VCaP (cell line): ENCODE measurements at regions not wholly inside any gene's neighbourhood (a gene's known extent, or its start where the extent isn't known, plus 50 kb on each side); places are given as distances from the start of the nearest gene placed in this dataset.
A peak's percentile ranks its signal among the peaks of the same experiment; 100 is the strongest.

ENCODE experiments used
- H3K27ac ChIP-seq: fragments of 450-650 bp; 2 replicates; pipeline ENCODE4 v1.5.1; 2017
- TF ChIP-seq, protein P1 (sequence below): fragments of 450-650 bp; conservative IDR thresholded peaks from 2 replicates; pipeline ENCODE4 v1.5.1; 2017; ENCODE audit warnings: mild to moderate bottlenecking, moderate library complexity

- H3K27ac ChIP-seq: no peak overlapping the region
- TF ChIP-seq, protein P1, sequence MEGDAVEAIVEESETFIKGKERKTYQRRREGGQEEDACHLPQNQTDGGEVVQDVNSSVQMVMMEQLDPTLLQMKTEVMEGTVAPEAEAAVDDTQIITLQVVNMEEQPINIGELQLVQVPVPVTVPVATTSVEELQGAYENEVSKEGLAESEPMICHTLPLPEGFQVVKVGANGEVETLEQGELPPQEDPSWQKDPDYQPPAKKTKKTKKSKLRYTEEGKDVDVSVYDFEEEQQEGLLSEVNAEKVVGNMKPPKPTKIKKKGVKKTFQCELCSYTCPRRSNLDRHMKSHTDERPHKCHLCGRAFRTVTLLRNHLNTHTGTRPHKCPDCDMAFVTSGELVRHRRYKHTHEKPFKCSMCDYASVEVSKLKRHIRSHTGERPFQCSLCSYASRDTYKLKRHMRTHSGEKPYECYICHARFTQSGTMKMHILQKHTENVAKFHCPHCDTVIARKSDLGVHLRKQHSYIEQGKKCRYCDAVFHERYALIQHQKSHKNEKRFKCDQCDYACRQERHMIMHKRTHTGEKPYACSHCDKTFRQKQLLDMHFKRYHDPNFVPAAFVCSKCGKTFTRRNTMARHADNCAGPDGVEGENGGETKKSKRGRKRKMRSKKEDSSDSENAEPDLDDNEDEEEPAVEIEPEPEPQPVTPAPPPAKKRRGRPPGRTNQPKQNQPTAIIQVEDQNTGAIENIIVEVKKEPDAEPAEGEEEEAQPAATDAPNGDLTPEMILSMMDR: no peak
Observed at GRCh38 chr3:28012830-28013229, 228.6 kb upstream of the CMC1 start.

DNA sequence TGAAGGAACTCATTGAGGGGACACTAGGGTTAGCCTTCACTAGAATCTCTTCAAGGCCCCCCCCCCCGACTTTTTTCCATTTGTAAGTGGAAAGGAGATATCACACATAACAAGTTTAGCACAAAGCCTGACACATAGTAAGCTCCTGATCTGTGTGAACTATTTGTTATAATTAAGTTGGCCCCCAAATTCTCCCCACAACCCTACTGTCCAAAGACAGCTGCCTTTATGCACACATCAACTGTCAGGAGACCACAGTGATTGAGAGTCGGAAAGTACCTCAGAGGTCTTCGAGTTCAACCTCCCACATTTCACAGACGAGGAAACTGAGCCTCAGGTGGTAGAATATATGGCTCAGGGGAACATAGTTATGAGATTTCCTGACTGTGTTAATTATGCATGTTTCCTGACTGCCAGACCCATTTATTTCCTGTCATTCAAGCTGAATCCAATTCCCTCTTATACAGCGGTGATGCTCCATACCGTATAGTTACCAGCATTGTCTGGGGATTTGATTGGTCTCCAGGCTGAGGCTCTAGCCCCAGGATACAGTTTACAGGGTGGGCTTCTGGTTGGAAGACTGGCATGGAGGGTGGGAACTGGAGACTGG is 227.4 kb upstream of the CMC1 start:
- no peak overlapping the region for H3K27ac ChIP-seq
- TF ChIP-seq, protein P1: no peak

- peak overlapping the region; percentile 67 for H3K27ac ChIP-seq
- TF ChIP-seq, protein P1: no peak
Observed at GRCh38 chr3:28018925-28019718, 222.3 kb upstream of the CMC1 start.

DNA sequence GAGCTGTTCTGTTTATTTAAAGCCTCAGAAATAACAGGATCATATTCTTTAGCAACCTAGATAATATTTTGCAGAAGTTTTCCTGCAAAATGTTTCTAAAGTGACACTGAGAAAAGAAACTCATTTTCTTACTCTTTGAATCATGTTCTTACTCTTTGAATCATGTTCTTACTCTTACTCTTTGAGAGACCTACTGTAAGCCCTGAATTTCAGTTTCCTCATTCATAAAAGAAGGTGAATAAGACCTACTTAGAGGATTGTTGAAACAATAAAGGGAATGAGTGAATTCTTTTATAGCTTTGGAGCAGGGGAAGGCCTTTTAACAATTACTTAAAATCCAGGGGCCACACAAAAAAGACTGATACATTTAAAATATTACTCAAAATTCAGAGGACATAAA is 221.7 kb upstream of the CMC1 start:
- TF ChIP-seq, protein P1: no peak
- peak overlapping the region; percentile 67 for H3K27ac ChIP-seq

DNA sequence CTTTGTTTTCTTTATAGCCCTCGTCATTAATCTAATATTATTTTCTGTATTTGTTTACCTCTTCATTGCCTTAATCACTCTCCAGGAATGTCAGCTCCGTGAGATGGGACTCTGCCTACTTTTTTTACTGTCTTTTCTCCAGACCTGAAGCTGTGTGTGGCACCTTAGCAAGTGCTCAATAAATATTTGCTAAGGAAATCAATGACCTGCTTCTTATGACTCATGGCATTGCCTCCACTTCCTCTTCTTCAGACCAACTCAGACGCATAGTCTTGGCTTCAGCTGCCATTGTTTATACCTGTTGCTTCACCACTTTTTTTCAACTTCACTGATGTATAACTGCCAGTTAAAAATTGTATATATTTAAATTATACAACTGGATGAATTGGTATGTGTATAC is 218.5 kb upstream of the CMC1 start:
- H3K27ac ChIP-seq: no peak overlapping the region
- TF ChIP-seq, protein P1: no peak

DNA sequence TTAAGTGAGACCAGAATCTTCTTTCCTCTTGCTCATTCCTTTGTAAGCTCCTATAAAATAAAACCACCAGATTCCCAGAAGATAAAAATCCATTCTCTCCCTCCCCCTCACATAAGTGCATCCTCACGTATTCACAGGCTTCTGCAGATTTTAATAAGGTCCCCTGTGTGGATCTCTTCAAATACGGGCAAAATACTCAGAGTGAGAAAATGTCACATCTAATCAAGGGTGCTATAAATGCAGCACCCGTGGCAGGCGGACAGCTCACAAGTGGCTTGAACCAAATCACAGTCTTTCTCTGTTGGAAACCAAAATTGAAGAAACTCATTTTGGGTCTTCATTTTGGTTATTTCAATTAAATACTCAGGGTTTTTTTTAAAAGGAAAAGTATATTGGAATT is 212.9 kb upstream of the CMC1 start:
- no peak overlapping the region for H3K27ac ChIP-seq
- TF ChIP-seq, protein P1: no peak

- H3K27ac ChIP-seq: no peak overlapping the region
- TF ChIP-seq, protein P1: no peak
Observed at GRCh38 chr3:28033059-28033784, 208.2 kb upstream of the CMC1 start.
